Activated T-cell treated with anti-CD3 and anti-CD28 coated beads, Interleukin-2, amount 50 U/mL, for 1 hour (primary cell): ENCODE measurements at regions not wholly inside any gene's neighbourhood (a gene's known extent, or its start where the extent isn't known, plus 50 kb on each side); places are given as distances from the start of the nearest gene placed in this dataset.
A peak's percentile ranks its signal among the peaks of the same experiment; 100 is the strongest.
"Not testable (repeated sequence)": the region's sequence is repeated elsewhere in the genome, so short reads cannot be mapped to it uniquely, and the experiment has no call there.

Experiments
- DNase-seq: peaks from one replicate; pipeline ENCODE4 v3.0.0-alpha.2; 2020

DNA sequence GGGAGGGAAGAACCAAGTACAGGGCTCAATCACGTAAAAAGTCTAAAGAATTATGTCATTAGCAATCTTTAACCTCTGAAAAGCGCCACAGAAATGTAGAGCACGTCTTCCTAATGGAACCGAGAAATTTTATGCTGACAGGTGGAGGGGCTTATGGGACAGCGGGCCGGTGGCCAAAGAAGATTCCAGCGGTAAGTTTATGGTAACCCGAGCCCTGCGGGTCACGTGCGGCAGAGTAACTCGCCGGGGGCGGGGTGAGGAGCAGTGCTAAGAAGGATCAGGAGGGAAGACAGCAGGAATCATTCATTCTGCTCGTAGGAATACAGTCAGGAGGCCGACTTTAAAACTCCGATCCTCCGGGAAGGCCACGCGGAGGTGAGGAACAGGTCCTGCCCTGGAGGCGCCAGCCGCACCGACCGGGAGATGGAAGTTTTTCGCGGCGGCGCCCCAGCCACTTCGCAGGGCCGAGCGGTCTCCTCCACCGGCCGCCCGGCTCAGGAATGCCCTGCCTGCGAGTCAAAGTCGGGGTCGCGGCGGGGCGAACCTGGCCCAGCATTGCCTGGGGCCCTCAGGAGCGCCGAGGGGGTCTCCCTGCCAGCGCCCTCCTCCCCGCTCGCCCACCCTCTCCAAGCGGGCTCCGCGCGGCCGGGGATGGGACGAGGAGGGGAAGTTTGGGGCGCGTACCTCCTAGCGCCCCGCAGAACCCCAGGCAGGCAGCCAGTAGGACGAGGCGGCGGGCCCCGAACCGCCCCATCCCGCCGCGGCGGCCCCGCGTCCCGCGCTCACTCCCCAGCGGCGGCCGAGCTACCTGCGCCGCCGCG, 101.8 kb downstream of the ESM1 start:
- DNase-seq = peak; percentile 23

DNA sequence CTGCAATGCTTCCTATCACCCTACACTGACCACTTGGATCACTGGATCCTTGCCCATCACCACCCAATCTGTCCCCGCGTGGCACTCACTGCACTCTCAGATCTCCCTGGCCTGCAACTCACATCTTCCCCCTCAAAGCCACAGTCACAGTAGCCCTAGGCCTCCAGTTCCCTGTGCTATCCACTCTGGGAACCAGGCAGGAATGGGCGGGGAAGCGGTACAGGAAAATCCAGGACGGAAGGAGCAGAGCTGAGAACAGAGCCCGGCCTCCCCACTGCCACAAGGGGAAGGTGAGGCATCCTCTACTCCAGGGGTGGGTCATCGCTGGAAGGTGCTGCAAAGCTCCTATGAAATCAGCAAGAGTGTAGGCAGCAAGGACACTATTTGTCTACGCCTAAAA, 102.6 kb downstream of the ESM1 start:
- DNase-seq = no peak

DNA sequence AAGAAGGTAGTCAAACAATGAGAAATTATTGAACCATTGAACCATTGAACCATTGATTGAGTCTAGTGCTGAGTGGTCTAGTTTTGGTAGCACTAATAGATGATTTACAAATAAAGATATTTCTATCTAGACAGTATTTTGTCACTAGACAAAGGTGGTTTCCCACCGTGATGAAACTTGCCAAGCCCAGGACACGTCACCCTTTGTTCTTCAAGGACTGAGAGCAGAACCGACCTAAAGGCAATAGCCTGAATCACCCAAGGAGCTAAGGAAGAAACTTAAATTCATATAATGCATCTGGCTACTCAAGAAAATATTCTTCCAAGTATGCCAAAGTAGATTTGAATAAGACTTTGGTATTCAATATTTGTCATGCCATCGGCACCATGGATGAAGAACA, 103.3 kb downstream of the ESM1 start:
- DNase-seq = no peak

DNA sequence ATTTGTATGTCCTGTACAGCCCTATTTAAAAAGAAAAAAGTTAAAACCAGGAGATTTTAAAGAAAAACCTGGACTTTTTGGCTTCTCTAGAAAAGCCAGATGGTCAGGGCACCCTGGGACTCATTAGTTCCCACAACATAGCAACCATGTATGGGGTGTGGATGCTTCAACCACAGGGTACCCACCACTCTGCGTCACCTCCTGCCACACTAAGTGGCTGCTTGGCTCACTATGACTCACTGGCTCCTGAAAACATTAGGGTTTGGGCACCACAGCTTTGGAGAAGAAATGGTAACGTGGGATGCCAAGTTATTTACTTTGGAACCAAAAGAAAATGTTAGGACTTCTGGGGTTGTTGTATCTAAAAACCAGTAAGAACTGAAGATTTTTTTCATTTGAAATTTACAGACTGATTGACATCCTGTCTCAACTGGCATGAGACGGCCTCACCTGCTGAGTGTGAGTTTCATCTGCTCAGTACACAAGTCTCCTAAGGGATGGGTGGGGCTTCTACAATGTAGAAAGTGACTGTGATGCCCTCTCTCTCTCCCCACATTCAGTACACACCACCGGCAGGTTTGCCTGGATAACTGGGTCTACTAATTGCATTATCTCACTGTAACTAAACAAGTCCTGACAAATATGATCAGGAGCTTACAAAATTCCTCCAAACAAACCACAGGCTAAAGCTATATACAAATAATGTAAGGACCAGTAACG, 103.9 kb downstream of the ESM1 start:
- no peak for DNase-seq

DNA sequence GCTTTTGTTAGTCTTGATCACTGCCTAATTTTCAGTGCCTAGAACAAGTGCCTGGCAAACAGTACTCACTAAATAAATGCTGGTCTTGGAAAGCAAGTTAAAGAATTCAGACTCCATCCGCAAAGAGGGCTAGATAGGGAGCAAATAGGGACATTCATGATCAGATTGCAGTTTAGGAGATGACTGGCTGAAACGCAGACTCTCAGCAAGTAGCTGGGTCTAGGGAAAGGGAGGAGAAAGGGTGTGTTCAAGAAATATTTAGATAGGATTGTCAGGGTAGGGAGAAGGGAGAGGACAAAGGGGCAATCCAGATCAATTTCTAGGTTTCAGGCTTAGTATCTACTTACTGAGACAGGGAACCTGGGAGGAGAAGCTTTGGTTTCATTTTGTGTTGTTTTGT, 108.4 kb downstream of the ESM1 start:
- DNase-seq = no peak

DNA sequence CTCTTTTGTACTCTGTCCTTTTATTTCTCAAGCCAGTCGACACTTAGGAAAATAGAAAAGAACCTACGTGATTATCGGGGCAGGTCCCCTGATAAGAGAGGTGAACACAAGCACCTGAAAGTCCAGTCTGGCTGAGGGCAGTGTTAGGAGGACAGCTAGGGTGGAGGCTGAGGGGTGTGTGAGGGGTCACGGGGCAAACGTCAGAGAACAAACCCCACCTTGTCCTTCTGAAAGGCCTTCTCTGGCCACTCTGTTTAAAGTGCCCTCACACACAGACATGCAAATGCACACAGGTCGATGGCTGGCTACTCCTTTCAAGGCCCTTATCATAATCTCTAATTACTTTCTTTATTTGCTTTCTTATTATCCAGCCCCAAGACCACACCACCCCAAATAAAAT, 108.8 kb downstream of the ESM1 start:
- DNase-seq = no peak

DNA sequence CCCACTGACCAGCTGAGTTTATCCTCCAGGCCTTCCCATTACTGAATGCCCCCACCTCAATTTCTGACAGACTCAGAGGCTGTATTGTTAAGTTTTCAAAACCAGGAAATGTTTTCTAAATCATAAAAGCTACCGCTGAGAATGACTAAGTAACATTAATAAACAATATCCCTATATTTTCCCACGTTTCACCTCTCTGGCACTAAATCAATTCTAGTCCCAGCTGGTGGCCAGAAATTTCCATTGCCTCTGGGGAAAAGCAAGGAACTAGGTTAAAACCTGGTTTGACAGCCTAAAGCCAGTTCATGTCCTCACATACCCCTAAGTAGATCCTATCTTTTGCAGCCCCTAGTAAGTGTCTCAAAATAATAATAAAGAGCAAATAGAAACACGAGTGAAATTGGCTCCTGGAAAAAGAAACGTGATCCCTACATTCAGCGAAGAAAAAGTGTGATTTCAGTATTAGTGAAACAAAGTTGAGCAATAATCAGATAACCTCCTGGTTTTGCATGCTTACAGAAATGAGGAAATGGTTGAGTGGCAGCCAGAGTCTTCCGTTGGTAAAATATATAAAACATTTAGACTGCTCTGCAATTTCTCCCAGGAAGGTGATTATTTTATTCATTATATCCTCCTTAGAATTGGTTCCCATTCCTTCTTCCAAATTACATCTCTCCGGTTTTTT, 110.9 kb downstream of the ESM1 start:
- DNase-seq = no peak

DNA sequence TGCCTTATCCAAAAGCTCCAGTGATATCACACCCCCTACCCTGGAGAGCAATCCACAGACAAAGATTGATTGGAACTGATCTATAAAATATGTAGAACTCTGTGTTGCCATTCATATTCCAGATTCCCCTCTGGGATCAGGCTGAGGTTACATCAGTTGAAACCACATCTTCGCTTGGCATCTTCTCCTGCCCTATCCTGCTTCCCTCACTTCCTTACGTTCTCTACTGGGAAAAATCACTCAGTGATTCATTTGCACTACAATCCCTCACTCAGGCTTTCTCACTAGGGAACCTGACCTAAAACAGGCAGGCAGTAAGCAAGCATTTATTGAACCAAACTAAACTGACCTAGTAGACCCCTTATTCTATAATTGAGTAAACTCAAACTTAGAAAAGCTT, 111.7 kb downstream of the ESM1 start:
- DNase-seq = no peak

DNA sequence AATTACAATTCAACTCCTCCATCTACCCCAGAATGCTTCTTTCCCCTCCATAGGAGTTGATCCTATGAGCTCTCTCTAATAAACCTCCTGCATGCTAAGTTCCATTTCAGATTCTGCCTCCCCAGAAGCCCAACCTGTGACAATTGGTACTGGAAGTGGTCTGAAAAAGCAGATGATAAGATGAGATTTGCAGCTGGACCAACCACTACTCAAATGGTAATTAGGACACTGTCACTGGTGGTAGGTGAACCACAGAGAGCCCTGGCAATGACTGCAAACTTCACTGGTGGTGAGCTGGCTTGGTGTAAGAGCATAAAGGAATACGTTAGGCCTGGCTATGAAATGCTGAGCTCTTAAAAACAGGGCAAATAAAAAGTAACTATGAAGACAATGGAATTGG, 112.6 kb downstream of the ESM1 start:
- no peak for DNase-seq

DNA sequence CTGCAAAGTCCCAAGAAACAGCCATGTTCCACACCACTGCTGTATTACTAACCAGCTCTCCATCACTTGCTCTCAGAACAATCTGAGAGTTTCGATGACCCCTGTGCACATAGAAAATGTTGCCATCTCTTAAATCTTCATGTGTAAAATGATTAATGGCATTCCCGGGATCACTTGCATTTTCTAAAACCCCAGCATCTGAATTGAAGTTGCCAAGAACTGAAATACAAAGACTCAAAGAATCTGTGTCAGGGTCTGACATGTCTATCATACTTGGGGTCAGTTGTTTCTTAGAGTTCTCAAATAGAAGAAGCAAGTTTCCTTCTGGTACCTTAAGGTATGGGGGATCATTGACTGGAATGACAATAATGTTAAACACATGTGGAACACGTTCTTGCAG, 115.1 kb downstream of the ESM1 start:
- DNase-seq = no peak

DNA sequence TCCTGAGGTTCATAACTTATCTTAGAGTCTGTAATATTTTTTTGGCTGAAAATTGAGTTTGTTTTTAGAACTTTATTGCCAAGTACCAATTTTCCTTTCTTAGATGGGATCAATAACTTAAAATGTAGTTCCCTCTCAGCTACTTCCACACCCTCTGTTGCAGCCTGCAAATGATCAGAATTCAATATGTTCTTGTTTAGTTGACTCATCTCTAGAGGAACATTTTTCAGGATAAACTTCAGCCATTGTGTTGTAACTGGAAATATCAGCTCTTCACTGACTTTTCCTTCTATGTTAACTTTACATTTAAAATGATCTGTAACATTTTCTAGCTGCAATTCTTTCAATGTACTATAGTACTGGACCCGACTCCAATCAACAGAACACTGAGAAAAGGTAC, 115.7 kb downstream of the ESM1 start:
- DNase-seq = no peak

DNA sequence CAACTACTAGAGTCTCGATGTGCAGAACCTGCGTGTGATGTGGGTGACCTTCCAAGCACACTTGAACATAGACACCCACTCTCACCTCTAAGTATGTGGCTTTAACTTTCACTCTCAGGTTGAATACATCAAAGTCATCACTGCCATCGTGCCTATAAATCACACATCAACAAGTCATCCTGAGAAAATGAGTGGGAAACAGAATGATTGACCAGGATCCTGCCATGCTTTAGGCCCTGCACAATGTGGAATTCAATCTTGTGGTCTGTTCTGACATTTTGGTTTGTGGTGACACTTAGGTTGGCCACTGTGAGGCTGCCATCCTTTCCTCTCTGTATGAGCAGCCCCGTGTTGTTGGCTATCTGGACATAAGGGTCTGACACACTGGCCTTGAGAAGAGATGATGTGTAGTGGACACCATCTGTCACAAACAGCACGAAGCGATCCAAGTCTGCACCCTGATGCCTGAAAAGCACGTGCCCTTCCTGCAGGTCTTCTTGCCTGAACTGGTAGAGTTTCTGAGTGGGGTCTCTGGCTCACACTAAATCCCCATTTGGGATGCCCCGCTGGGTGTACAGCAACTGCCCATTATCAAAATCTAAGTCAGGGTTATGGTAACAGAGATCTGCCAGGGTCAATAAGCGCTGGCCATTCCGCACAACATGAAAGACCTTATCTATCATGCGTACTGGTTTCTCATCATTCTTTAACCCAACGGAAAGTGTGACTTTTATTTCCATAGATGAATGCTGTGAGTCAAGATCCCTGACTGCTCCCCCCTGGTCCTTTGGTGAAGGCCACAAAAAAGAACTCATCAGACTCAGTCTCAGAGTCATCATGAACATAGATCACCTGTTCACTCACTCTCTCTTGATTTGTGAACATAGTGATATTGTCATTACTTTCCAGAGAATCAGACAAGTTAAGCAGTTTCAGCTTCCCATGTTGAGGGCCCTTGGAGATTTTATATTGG, 116.6 kb downstream of the ESM1 start:
- DNase-seq = no peak

DNA sequence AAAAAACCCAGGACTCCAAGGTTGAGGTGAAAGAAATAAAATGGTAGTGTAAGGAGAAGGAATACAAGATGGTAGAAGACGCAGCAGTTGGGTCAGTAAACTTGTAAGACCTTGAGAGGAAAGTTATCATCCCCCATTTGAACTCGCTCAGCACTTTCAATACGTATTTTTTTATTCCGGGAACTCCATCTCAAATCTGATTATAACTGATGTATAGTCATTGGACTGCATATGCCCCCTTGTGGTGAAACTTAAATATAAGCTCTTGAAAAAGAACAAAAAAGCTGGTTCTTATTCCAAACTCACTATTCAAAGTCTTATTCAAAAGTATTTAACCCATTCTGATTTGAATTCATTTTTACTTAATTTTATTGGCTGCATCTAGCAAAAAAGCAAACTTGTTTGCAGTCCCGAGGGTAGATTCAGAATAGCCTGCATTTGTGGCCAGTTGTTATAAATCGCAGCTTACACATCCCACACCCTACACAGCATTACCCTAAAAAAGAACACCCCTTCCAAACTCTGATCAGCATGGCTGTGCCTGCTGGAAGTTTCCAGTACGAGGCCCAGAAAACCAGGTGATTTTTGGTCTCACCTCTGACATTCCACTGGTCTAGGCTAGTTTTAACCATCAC, 118.0 kb downstream of the ESM1 start:
- no peak for DNase-seq

DNA sequence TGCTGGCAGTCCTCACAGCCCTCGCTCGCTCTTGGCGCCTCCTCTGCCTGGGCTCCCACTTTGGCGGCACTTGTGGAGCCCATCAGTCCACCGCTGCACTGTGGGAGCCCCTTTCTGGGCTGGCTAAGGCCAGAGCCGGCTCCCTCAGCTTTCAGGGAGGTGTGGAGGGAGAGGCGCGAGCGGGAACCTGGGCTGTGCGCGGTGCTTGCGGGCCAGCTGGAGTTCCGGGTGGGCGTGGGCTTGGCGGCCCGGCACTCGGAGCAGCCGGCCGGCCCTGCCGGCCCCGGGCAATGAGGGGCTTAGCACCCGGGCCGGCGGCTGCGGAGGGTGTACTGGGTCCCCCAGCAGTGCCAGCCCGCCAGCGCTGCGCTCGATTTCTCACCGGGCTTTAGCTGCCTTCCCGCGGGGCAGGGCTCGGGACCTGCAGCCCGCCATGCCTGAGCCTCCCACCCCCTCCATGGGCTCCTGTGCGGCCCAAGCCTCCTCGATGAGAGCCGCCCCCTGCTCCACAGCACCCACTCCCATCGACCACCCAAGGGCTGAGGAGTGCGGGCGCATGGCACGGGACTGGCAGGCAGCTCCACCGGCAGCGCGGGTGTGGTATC, 120.4 kb downstream of the ESM1 start:
- not testable (repeated sequence) for DNase-seq

DNA sequence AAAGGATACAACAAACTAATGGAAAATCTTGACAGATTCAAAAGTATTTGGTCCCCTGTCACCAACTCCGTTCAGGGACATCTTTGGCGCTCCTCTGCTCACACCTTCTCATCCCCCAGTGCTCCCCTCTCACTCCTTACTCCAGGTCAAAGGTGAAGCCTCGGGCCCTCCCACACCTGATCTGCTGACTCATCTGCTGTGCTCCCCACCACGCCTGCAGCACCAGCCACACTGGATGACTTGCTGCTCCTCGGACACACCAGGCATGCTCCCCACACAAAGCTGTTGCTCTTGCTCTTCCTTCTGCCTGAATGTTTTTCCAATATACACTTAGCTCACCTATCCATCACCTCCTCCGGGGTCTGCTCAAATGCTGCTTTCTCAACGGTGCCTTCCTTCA, 123.4 kb downstream of the ESM1 start:
- DNase-seq = no peak

DNA sequence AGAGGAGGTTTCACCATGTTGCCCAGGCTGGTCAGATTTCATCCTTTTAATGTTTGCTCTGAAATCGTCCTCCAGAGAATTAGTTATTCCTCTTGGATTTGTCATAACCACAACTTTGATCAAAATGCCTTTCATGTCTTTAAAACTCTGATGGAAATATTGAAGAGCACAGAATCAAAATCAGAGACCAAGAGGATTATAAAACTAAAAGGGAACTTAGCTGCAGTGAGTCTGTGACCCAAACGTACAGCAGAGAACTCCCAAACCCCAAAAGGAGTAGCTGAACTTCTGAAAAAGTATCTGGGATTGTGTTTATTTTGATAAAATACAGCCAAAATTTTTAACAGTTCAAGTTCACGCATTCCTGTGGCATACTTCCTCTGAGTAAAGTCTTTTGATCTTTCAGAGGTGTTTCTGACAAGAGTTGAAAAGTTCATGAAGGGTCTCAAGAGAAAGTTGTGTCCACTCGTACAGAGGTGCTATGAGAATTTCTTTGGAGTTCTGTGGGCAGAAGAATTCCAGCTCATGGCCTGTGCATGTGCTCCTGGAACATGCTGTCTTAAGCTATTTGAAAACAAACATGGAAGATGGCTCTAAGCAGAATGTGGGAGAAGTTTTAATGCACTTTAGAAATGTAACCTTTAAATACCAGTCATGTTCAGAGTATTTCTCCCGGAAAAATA, 124.0 kb downstream of the ESM1 start:
- no peak for DNase-seq

DNA sequence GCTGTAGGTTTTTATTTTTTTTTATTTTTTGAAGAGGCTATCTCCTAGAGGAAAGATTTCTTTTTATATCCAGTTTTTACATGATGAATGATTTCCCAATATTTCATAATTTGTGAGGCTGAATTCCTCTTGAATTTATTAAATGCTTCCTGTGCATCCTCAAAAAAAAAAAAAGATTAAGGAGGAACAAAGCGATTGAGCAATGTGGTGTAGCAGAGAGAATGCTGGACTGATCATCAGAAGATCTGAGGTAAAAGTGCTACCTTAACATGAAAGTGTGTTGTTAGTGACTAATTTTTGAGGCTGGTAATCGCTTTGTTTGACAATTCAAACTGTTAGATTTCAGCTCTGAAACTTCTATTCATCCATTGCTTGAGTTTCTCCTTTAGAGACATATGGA, 125.1 kb downstream of the ESM1 start:
- DNase-seq = no peak

DNA sequence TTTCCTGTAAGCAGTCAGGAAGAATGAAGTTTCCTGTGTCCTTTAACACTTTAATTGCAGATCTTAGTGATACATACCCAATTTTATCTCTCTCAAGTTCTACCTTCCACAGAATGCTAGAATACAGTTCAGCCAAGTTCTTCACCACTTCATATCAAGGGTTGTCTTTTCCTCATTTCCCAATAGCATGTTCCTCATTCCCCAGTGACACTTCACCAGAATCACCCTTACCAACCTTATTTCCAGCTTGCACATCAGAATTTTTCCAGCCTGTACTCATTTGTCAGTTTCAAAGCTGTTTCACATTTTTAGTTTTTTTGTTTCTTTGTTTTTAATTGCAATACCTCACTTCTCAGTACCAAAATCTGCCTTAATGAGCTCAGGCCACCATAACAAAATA, 126.1 kb downstream of the ESM1 start:
- no peak for DNase-seq

DNA sequence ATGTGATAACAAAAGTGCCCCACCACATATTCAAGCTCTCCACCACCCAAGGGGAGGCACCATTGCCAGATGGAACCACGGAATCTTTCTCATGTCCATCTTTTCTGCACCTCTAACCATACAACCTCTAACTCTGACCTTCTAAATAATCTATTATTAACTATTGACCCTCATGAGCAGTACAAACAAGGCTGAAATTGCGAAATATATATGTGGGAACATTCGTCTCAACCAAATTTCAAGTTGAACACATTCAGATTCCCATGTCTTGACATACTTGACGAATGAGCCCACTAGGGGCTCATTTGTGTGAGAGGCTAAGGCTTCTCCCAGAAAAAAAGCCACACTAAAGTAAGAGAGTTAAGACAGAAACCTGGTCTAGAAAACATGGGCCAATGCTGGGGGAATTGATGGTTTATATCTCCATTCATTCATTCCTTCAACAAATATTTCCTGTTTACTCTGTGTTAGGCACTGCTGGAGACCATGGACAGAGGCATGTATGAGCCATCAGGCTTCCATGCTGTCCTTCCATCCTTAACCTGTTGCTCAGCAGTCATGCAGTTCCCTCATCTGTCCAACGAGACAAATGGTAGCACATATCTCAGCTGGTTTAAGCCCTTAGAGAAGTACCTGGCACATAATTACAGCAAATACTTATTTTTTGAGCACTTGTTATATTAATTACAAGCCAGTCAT, 130.4 kb downstream of the ESM1 start:
- no peak for DNase-seq

DNA sequence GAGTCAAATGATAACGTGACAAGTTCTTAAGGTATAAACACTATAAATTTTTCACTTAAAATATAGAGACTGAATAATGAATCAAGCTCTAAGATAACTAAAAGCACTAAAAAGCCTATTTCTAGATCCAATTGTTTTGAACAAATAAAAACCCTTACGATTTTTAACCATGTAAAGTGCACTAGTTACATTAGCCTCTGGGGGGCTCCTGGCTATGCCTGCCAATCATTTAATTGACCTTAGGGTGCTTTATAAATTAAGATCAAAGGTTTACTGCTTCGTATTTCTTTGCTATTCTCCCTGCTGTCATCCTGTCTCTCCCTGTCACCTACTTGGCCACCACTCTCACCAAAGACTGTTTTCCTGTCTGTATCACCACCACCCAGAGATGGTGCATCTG, 133.4 kb downstream of the ESM1 start:
- DNase-seq = no peak

DNA sequence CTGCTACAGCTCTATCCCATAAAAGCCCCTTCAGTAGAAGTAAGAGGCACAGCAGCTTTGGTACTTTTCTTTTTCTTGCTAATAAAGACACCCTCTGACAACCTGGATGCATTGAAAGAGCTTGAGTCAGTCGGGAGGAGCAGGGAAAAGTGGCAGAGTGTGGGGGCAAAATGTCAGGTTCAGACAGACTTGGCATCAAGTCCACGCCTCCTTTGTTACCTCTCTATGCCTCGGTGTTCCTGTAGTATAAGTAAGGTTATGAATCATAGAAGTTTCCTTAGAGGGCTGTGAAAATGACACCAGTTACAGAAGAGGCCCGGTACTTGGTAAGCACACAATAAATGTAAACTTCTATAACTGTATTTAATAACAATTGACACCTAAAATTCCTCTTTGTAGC, 133.9 kb downstream of the ESM1 start:
- DNase-seq = no peak
